ENCODE measurements at regions not wholly inside any gene's neighbourhood (a gene's known extent, or its start where the extent isn't known, plus 50 kb on each side); places are given as distances from the start of the nearest gene placed in this dataset.

DNA sequence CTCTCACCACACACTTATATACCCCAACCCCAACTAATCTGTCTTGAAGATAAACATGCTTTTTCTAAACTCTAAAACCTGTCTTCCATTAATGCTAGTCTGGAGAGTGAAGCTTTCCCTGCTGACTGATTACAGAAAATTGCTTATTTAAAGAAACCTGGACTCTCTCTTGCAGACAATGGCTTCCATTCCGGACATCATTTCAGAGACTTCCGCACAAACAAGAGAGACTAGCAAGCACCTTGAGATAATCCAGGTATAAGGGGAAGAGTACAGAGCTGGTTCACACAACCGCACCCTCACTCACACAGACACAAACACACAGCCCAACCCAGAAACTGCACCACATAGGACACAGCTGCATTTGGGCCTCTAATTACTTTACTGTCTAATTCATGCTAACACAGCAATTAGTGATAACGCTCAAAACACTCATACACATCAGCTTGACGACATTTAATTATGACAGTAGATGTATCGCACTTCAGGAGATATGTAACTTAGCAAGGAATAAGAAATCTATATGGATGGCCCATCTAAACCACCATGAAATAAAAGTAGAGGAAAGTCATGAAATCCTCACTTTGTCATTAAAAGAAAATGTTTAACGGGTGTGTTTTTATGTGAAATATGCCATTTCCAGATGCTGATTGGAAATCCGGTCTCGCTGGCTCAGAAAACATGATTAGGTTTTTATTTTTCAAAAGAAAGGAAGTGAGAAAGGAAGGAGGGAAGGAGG, 138.1 kb upstream of the JARID2 start:
- TF ChIP-seq EZH2 (IDR thresholded peaks at IDR 0.05; ENCODE audit: insufficient read depth, poor library complexity, severe bottlenecking) (no peak), EZH2phosphoT487 (IDR thresholded peaks at IDR 0.05; ENCODE audit: insufficient read depth, low read depth) (no peak)

Measured in GM23248 (cell line).